DND-41 (cell line): ENCODE measurements at regions not wholly inside any gene's neighbourhood (a gene's known extent, or its start where the extent isn't known, plus 50 kb on each side); places are given as distances from the start of the nearest gene placed in this dataset.

Experiments
- EZH2 ChIP-seq: IDR thresholded peaks from 3 replicates; pipeline ENCODE4 v1.6.1; 2012; ENCODE audit warnings: borderline replicate concordance, low read depth, mild to moderate bottlenecking, moderate library complexity, low read length, inconsistent platforms; ENCODE audit not compliant: severe bottlenecking
- TF ChIP-seq, protein P1 (sequence below): IDR thresholded peaks from 2 replicates; pipeline ENCODE4 v1.5.1; 2012; ENCODE audit warnings: borderline replicate concordance, low read length, moderate library complexity, mild to moderate bottlenecking; ENCODE audit not compliant: poor library complexity, severe bottlenecking; ENCODE audit errors: extremely low read depth

DNA sequence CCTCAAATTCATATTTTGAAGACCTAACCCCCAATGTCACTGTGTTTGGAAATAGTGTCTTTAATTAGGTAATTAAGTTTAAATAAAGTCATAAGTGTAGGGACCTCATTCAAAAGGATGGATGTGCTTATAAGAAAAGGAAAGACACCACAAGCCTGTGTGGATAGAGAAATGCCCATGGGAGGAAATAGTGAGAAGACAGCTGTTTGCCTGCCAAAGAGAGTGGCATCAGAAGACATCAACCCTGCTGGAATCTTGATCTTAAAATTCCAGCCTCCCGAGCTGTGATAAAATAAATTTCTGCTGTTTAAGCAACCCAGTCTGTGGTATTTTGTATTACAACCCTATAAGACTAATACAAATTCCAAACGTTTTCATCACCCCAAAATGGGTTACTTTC, 1867.9 kb upstream of the NUDT12 start:
- TF ChIP-seq, protein P1, sequence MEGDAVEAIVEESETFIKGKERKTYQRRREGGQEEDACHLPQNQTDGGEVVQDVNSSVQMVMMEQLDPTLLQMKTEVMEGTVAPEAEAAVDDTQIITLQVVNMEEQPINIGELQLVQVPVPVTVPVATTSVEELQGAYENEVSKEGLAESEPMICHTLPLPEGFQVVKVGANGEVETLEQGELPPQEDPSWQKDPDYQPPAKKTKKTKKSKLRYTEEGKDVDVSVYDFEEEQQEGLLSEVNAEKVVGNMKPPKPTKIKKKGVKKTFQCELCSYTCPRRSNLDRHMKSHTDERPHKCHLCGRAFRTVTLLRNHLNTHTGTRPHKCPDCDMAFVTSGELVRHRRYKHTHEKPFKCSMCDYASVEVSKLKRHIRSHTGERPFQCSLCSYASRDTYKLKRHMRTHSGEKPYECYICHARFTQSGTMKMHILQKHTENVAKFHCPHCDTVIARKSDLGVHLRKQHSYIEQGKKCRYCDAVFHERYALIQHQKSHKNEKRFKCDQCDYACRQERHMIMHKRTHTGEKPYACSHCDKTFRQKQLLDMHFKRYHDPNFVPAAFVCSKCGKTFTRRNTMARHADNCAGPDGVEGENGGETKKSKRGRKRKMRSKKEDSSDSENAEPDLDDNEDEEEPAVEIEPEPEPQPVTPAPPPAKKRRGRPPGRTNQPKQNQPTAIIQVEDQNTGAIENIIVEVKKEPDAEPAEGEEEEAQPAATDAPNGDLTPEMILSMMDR: no peak
- no peak for TF ChIP-seq EZH2
